HG03469 (cell line): ENCODE measurements at regions not wholly inside any gene's neighbourhood (a gene's known extent, or its start where the extent isn't known, plus 50 kb on each side); places are given as distances from the start of the nearest gene placed in this dataset.
"Not testable (repeated sequence)": the region's sequence is repeated elsewhere in the genome, so short reads cannot be mapped to it uniquely, and the experiment has no call there.

ENCODE experiments used
- ATAC-seq: cut with Tn5 transposase; IDR thresholded peaks from one replicate; pipeline ENCODE4 v1.9.1; 2021; ENCODE audit warnings: mild to moderate bottlenecking, moderate library complexity, moderate number of reproducible peaks; ENCODE audit not compliant: unreplicated experiment

- no peak for ATAC-seq
Measured at GRCh38 chr1:48089356-48089891, 92.2 kb upstream of the TRABD2B start.

GRCh38 chr1:48084826-48085225, 87.6 kb upstream of the TRABD2B start:
- no peak for ATAC-seq

- ATAC-seq = no peak
Measured at GRCh38 chr1:48082271-48082962, 85.2 kb upstream of the TRABD2B start.

- ATAC-seq = no peak
Measured at GRCh38 chr1:48080331-48081255, 83.4 kb upstream of the TRABD2B start.

- no peak for ATAC-seq
Measured at GRCh38 chr1:48079096-48079495, 81.9 kb upstream of the TRABD2B start.

GRCh38 chr1:48077795-48078222, 80.6 kb upstream of the TRABD2B start:
- no peak for ATAC-seq

GRCh38 chr1:48076017-48076416, 78.8 kb upstream of the TRABD2B start:
- ATAC-seq = no peak

- ATAC-seq = no peak
Measured at GRCh38 chr1:48073798-48074530, 76.8 kb upstream of the TRABD2B start.

- no peak for ATAC-seq
Measured at GRCh38 chr1:48071513-48071912, 74.3 kb upstream of the TRABD2B start.

GRCh38 chr1:48070396-48070750, 73.2 kb upstream of the TRABD2B start:
- no peak for ATAC-seq

GRCh38 chr1:48069662-48070395, 72.6 kb upstream of the TRABD2B start:
- ATAC-seq = no peak

GRCh38 chr1:48068206-48068605, 71.0 kb upstream of the TRABD2B start:
- ATAC-seq = no peak

- no peak for ATAC-seq
Measured at GRCh38 chr1:48066936-48067335, 69.8 kb upstream of the TRABD2B start.

- ATAC-seq = not testable (repeated sequence)
Measured at GRCh38 chr1:48064693-48065092, 67.5 kb upstream of the TRABD2B start.

GRCh38 chr1:48062353-48062752, 65.2 kb upstream of the TRABD2B start:
- ATAC-seq = no peak

- ATAC-seq = peak; percentile 82
Measured at GRCh38 chr1:48061162-48062136, 64.3 kb upstream of the TRABD2B start.

- ATAC-seq = no peak
Measured at GRCh38 chr1:48059289-48059688, 62.1 kb upstream of the TRABD2B start.

- ATAC-seq = no peak
Measured at GRCh38 chr1:48058135-48059025, 61.2 kb upstream of the TRABD2B start.
